Karpas-422 (cell line): ENCODE measurements at regions not wholly inside any gene's neighbourhood (a gene's known extent, or its start where the extent isn't known, plus 50 kb on each side); places are given as distances from the start of the nearest gene placed in this dataset.

Source experiments
- DNase-seq: peaks from one replicate; pipeline ENCODE4 v3.0.0-alpha.2; 2015
- H2AFZ ChIP-seq: fragments of 200-600 bp; sonication (generic); 2 replicates; pipeline ENCODE4 v1.6.1; 2014; ENCODE audit warnings: antibody characterized with exemption, low read length, mixed read lengths
- H3K27ac ChIP-seq: fragments of 200-600 bp; sonication (generic); 2 replicates; pipeline ENCODE4 v1.5.1; 2014; ENCODE audit warnings: mild to moderate bottlenecking, low read length, moderate library complexity
- H3K27me3 ChIP-seq: fragments of 200-600 bp; sonication (generic); 2 replicates; pipeline ENCODE4 v1.6.1; 2014; ENCODE audit warnings: low read length, mixed read lengths
- H3K36me3 ChIP-seq: fragments of 200-600 bp; sonication (generic); 2 replicates; pipeline ENCODE4 v1.6.1; 2014; ENCODE audit warnings: low read length, mixed read lengths; ENCODE audit not compliant: insufficient read depth
- H3K4me1 ChIP-seq: fragments of 200-600 bp; sonication (generic); 2 replicates; pipeline ENCODE4 v1.6.1; 2014; ENCODE audit warnings: mild to moderate bottlenecking, low read length, mixed read lengths
- H3K4me2 ChIP-seq: fragments of 200-600 bp; sonication (generic); 2 replicates; pipeline ENCODE4 v1.6.1; 2014; ENCODE audit warnings: low read length, low read depth, mild to moderate bottlenecking; ENCODE audit not compliant: poor library complexity, severe bottlenecking
- H3K4me3 ChIP-seq: fragments of 200-600 bp; sonication (generic); 2 replicates; pipeline ENCODE4 v1.5.1; 2014; ENCODE audit warnings: mild to moderate bottlenecking, antibody characterized with exemption, low read length, mixed read lengths
- H3K79me2 ChIP-seq: fragments of 200-600 bp; sonication (generic); 2 replicates; pipeline ENCODE4 v1.6.1; 2014; ENCODE audit warnings: mild to moderate bottlenecking, low read length, mixed read lengths
- H3K9ac ChIP-seq: fragments of 200-600 bp; sonication (generic); 2 replicates; pipeline ENCODE4 v1.6.0; 2014; ENCODE audit warnings: low read length
- H3K9me2 ChIP-seq: fragments of 200-600 bp; sonication (generic), shearing (Covaris generic); replicated peaks from 2 replicates; pipeline ENCODE4 v1.6.0; 2014; ENCODE audit warnings: mild to moderate bottlenecking, low read length, moderate library complexity; ENCODE audit not compliant: insufficient read depth
- H3K9me3 ChIP-seq: fragments of 300-700, 200-600 bp; sonication (generic); 2 replicates; pipeline ENCODE4 v1.6.1; 2014; ENCODE audit warnings: low read length, mixed read lengths
- H4K20me1 ChIP-seq: fragments of 200-600 bp; sonication (generic); 2 replicates; pipeline ENCODE4 v1.6.1; 2014; ENCODE audit warnings: mild to moderate bottlenecking, antibody characterized with exemption, low read length, low read depth; ENCODE audit not compliant: insufficient read depth

- H3K4me2 ChIP-seq: no peak overlapping the region
- no peak for DNase-seq
- peaks cover 8% of the 10 kb centered on the region for H3K9me3 ChIP-seq
- H3K9me2 ChIP-seq: no peaks in the 10 kb centered on the region
- no peak overlapping the region for H3K4me3 ChIP-seq
- no peaks in the 10 kb centered on the region for H4K20me1 ChIP-seq
- no peak overlapping the region for H3K27ac ChIP-seq
- no peaks in the 10 kb centered on the region for H3K4me1 ChIP-seq
- no peak overlapping the region for H2AFZ ChIP-seq
- H3K79me2 ChIP-seq: no peaks in the 10 kb centered on the region
- no peaks in the 10 kb centered on the region for H3K27me3 ChIP-seq
- H3K36me3 ChIP-seq: no peaks in the 10 kb centered on the region
- H3K9ac ChIP-seq: no peak overlapping the region
These were observed 462.7 kb upstream of the DEPDC1 start for GRCh38 chr1:68959461-68960030.

DNA sequence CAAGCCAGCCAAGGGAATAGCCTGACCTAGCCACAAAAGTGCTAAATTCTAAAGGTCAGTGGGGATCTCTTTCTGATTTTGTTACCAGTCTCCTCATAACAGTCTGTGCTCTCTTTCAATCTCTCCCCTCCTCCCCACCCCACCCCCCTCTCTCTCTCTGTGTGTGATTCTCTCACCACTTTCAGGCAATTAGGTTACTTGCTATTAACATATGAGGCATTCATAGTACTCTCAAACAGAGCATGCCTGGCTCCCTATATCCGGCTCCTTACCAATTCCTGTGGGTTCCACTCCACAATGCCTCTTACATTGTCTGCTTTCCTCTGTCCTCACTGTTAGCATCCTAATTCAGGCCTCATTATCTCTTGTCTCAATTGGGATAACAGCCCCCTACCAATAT is 464.3 kb upstream of the DEPDC1 start:
- Histone ChIP-seq H3K4me1 (no peaks in the 10 kb centered on the region), H3K9me3 (peaks cover 2% of the 10 kb centered on the region), H3K27ac (no peak overlapping the region), H3K9me2 (no peaks in the 10 kb centered on the region), H3K27me3 (no peaks in the 10 kb centered on the region), H3K9ac (no peak overlapping the region), H3K79me2 (no peaks in the 10 kb centered on the region), H3K4me3 (no peak overlapping the region), H3K36me3 (no peaks in the 10 kb centered on the region), H3K4me2 (no peak overlapping the region), H4K20me1 (no peaks in the 10 kb centered on the region), H2AFZ (no peak overlapping the region)
- DNase-seq: no peak

- H2AFZ ChIP-seq: no peak overlapping the region
These were observed 466.5 kb upstream of the DEPDC1 start for GRCh38 chr1:68963353-68963752.

GRCh38 chr1:68969441-68969840 is 472.6 kb upstream of the DEPDC1 start:
- no peaks in the 10 kb centered on the region for H3K36me3 ChIP-seq
- no peaks in the 10 kb centered on the region for H3K27me3 ChIP-seq
- H3K4me3 ChIP-seq: no peak overlapping the region
- H4K20me1 ChIP-seq: no peaks in the 10 kb centered on the region
- no peaks in the 10 kb centered on the region for H3K4me1 ChIP-seq
- H3K79me2 ChIP-seq: no peaks in the 10 kb centered on the region
- H3K9ac ChIP-seq: no peak overlapping the region
- no peak overlapping the region for H3K4me2 ChIP-seq
- no peak overlapping the region for H2AFZ ChIP-seq
- H3K27ac ChIP-seq: no peak overlapping the region
- no peak for DNase-seq
- H3K9me2 ChIP-seq: no peaks in the 10 kb centered on the region
- H3K9me3 ChIP-seq: no peaks in the 10 kb centered on the region

More at GRCh38 chr1:68963353-68963752, 466.5 kb upstream of the DEPDC1 start:
- DNase-seq: no peak
- no peaks in the 10 kb centered on the region for H4K20me1 ChIP-seq
- H3K4me3 ChIP-seq: no peak overlapping the region
- no peaks in the 10 kb centered on the region for H3K36me3 ChIP-seq
- no peak overlapping the region for H3K27ac ChIP-seq
- H3K4me1 ChIP-seq: no peaks in the 10 kb centered on the region
- H3K27me3 ChIP-seq: no peaks in the 10 kb centered on the region
- no peaks in the 10 kb centered on the region for H3K79me2 ChIP-seq
- peaks cover 2% of the 10 kb centered on the region for H3K9me3 ChIP-seq
- H3K4me2 ChIP-seq: no peak overlapping the region
- no peaks in the 10 kb centered on the region for H3K9me2 ChIP-seq
- no peak overlapping the region for H3K9ac ChIP-seq

GRCh38 chr1:68970571-68970970 is 473.7 kb upstream of the DEPDC1 start:
- no peaks in the 10 kb centered on the region for H3K79me2 ChIP-seq
- no peak overlapping the region for H3K9ac ChIP-seq
- no peak overlapping the region for H3K4me3 ChIP-seq
- H4K20me1 ChIP-seq: no peaks in the 10 kb centered on the region
- H3K36me3 ChIP-seq: no peaks in the 10 kb centered on the region
- H3K4me1 ChIP-seq: no peaks in the 10 kb centered on the region
- H3K27me3 ChIP-seq: no peaks in the 10 kb centered on the region
- DNase-seq: no peak
- no peaks in the 10 kb centered on the region for H3K9me3 ChIP-seq
- no peak overlapping the region for H3K4me2 ChIP-seq
- no peak overlapping the region for H2AFZ ChIP-seq
- no peaks in the 10 kb centered on the region for H3K9me2 ChIP-seq
- no peak overlapping the region for H3K27ac ChIP-seq

DNA sequence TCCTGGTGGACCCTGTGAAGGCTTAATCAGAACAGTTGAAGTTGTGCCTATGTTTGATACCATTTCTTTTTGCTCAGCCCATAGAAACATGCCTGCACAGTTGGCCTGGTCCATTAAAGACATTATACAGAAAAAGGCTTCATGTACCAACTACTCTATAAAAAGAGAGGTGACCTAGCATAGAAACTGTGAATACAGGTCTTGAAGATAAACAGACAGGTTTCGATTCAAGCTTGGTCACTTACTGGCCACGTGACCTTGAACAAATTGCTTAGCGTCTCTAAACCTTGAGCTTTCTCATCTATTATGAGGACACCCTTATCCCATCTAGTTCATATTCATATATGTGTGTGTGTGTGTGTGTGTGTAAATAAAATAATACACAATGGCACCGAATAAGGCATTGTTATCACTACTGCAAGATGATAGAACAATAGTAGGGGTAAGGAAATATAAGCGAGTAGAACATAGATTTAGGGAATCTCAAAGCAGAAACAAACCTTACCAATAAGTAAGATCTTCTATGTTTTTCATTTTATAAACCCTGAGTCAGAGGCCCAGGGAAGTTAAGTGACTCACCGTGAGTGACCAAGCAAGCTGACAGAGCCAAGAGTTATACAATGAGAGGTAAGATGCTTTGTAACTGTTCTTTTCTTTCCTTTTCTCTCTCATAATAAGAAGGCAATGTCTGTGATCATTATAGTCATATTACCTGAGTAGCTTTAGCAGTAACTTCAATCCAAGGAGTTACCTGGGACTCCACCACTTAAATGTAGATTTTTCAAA is 476.8 kb upstream of the DEPDC1 start:
- Histone ChIP-seq H3K27ac (no peak overlapping the region), H2AFZ (no peak overlapping the region), H3K4me3 (no peak overlapping the region), H3K9ac (no peak overlapping the region), H3K4me2 (no peak overlapping the region), H3K9me3 (no peaks in the 10 kb centered on the region), H3K27me3 (no peaks in the 10 kb centered on the region), H3K4me1 (no peaks in the 10 kb centered on the region), H3K36me3 (no peaks in the 10 kb centered on the region), H3K79me2 (no peaks in the 10 kb centered on the region), H4K20me1 (no peaks in the 10 kb centered on the region), H3K9me2 (no peaks in the 10 kb centered on the region)
- DNase-seq: no peak

DNA sequence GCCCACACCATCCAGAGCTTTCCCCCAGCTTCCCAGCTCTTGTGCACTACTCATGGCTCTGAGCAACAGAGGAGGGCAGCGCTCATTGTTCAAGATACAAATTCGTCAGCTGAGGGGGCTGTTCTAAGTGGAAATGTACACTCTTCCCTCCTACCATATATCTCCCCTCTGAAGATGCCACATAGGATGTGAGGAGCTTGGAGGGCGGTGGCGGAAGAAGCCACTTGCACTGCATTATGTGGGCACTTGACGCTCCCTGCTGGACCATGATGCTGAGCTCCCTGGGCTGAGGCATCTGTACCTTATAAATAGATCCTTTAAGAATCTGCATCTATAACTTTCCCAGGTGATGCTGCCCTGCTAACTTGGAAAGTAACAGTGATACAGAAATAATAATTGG is 477.6 kb upstream of the DEPDC1 start:
- Histone ChIP-seq H3K4me2 (no peak overlapping the region), H4K20me1 (no peaks in the 10 kb centered on the region), H2AFZ (no peak overlapping the region), H3K79me2 (no peaks in the 10 kb centered on the region), H3K9me2 (no peaks in the 10 kb centered on the region), H3K4me1 (no peaks in the 10 kb centered on the region), H3K4me3 (no peak overlapping the region), H3K36me3 (no peaks in the 10 kb centered on the region), H3K27me3 (no peaks in the 10 kb centered on the region), H3K9me3 (no peaks in the 10 kb centered on the region), H3K9ac (no peak overlapping the region), H3K27ac (no peak overlapping the region)
- DNase-seq: no peak

GRCh38 chr1:68975212-68975933 is 478.5 kb upstream of the DEPDC1 start:
- DNase-seq: no peak
- H3K79me2 ChIP-seq: no peaks in the 10 kb centered on the region
- H3K4me2 ChIP-seq: no peak overlapping the region
- H3K36me3 ChIP-seq: no peaks in the 10 kb centered on the region
- no peaks in the 10 kb centered on the region for H3K9me2 ChIP-seq
- H3K9me3 ChIP-seq: no peaks in the 10 kb centered on the region
- no peak overlapping the region for H3K4me3 ChIP-seq
- H2AFZ ChIP-seq: no peak overlapping the region
- no peak overlapping the region for H3K9ac ChIP-seq
- H3K4me1 ChIP-seq: no peaks in the 10 kb centered on the region
- no peak overlapping the region for H3K27ac ChIP-seq
- H3K27me3 ChIP-seq: no peaks in the 10 kb centered on the region
- no peaks in the 10 kb centered on the region for H4K20me1 ChIP-seq
